ENCODE measurements at regions not wholly inside any gene's neighbourhood (a gene's known extent, or its start where the extent isn't known, plus 50 kb on each side); places are given as distances from the start of the nearest gene placed in this dataset.
"Not testable (repeated sequence)": the region's sequence is repeated elsewhere in the genome, so short reads cannot be mapped to it uniquely, and the experiment has no call there.

DNA sequence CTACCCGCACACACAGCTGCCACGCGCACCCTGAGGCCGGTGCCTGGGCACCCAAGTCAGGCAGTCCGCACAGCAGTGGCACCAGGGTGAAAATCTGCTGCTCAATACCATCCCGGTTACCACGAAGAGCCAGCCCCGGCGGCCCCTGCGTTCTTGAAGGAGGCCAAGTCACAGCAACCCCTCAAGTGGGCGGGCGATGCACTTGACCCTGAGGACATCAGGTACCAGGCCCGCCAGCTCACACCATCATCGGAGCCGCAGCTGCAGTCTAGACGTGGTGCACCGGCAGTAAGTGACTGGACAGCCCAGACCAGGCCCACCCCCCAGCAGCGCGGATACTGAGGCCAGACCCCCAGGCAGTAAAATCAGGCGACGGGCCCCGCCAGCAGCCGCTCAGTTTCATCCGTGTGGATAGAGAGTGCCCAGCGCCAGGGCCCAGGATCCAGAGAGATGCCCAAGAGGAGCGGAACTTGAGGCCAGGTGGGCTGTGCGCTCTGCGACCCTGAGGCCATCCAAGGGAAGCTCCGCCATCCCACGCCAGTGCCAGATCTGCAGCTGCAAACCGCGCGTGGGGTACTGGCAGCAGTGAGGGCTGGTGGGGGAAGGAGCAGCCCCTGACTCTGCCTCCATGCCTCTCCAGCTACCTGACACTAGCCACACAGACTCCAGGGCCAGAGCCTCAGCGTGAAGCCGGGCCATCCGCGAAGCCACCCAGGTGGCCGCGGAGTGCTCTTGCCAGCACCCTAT is 1214.2 kb downstream of the FOXD4L5 start:
- intact Hi-C loops (cut with micrococcal nuclease); H3K9me3 Mint-ChIP-seq; H3K4me1 Mint-ChIP-seq; H3K27ac Mint-ChIP-seq; H3K36me3 Mint-ChIP-seq (ENCODE audit: low read depth); H3K4me3 Mint-ChIP-seq; H3K27me3 Mint-ChIP-seq; DNase-seq; ATAC-seq (ENCODE audit: low read depth); CTCF ChIA-PET; POLR2A ChIA-PET: not testable (repeated sequence)

DNA sequence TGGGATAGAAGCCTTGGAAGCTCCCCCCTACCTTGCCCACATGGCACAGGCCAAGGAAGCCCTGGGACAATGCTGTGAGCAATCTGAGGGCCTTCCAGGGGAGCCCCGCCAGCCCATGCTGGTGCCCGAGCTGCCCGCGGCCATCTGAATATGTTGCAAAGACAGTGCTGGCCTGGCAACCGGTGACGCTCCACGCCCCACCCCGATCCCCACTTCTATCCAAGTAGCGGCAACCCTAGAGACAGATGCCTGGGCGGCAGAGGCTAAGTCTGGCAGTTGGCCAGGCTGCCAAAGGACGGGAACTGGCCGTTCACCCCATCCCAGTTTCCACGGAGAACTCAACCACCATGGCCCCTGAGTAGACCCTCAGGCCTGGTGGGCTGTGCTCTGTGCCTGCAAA is 1214.9 kb downstream of the FOXD4L5 start:
- H3K4me1 Mint-ChIP-seq; H3K9me3 Mint-ChIP-seq; ATAC-seq (ENCODE audit: low read depth); H3K27ac Mint-ChIP-seq; H3K4me3 Mint-ChIP-seq; intact Hi-C loops (cut with micrococcal nuclease); POLR2A ChIA-PET; CTCF ChIA-PET; H3K27me3 Mint-ChIP-seq; DNase-seq; H3K36me3 Mint-ChIP-seq (ENCODE audit: low read depth): not testable (repeated sequence)

DNA sequence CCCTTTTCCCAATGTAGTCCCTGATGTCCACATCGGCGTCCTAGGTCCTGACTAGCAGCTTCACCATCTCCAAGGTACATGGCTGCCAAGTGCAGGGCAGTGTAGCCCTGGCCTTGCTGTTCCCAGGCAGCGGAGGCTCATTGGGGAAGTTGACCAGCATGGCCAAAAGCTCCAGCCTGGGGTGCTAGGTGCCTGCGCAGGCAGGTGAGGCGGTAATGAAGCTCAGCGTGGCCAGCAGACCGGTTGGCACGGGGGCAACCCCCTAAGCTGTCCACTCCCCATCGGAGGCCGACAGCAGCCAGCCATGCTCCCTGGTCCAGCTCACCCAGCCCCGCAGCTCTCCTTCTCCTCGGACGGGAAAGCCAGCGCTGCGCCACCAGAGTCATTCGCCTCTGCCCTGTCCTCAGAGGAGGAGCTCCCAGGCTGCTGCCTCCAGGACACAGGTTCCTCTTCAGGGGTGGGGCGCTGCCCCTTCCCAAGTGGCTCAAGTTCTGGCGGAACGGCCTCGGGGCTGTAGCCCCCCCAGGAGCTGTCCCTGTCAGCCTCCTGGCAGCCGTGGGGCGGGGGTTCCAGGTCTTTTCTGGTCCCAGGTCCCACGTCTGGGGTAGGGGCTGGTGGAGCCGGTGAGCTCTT is 1218.2 kb downstream of the FOXD4L5 start:
- DNase-seq (no peak), ATAC-seq (ENCODE audit: low read depth) (no peak)
- H3K27me3 Mint-ChIP-seq: no peaks in the 10 kb centered on the region
- H3K9me3 Mint-ChIP-seq: peaks cover 7% of the 10 kb centered on the region
- TF ChIP-seq, protein P1, sequence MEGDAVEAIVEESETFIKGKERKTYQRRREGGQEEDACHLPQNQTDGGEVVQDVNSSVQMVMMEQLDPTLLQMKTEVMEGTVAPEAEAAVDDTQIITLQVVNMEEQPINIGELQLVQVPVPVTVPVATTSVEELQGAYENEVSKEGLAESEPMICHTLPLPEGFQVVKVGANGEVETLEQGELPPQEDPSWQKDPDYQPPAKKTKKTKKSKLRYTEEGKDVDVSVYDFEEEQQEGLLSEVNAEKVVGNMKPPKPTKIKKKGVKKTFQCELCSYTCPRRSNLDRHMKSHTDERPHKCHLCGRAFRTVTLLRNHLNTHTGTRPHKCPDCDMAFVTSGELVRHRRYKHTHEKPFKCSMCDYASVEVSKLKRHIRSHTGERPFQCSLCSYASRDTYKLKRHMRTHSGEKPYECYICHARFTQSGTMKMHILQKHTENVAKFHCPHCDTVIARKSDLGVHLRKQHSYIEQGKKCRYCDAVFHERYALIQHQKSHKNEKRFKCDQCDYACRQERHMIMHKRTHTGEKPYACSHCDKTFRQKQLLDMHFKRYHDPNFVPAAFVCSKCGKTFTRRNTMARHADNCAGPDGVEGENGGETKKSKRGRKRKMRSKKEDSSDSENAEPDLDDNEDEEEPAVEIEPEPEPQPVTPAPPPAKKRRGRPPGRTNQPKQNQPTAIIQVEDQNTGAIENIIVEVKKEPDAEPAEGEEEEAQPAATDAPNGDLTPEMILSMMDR (IDR thresholded peaks at IDR 0.05): no peak
- H3K4me1 Mint-ChIP-seq: no peaks in the 10 kb centered on the region
- H3K4me3 Mint-ChIP-seq: no peak overlapping the region
- CTCF ChIA-PET: no interaction called here
- no peak overlapping the region for H3K27ac Mint-ChIP-seq
- no peaks in the 10 kb centered on the region for H3K36me3 Mint-ChIP-seq (ENCODE audit: low read depth)
- POLR2A ChIA-PET: no interaction called here
- intact Hi-C loops (cut with micrococcal nuclease): no loop called here

DNA sequence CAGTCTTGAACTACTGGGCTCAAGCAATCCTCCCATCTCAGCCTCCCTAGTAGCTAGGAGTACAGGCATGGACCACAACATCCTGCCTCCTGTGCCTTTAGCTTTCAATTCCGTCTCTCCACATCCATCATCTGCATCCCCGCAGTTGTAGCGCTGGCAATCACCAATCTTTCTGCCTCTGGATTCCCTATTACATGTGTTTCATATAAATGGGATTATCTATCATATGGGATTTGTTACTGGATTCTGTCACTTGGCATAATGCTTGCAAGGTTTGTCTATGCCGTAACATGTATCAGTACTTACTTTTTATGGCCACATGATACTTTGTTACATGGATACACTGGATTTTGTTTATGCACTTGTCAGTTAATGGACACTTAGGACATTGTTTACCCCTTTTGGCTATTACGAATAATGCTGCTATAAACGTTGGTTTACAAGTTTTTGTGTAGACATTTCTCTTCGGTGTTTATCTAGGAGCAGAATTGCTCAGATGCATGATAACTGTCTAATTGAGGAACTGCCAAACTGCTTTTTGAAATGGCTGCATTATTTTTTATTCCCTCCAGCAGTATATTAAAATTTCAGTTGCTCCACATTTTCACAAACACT is 1223.9 kb downstream of the FOXD4L5 start:
- ChIA-PET CTCF (no interaction called here), POLR2A (no interaction called here)
- intact Hi-C loops (cut with micrococcal nuclease): no loop called here
- ATAC-seq (ENCODE audit: low read depth) (no peak), DNase-seq (no peak)
- Mint-ChIP-seq H3K4me1 (no peaks in the 10 kb centered on the region), H3K27me3 (no peaks in the 10 kb centered on the region), H3K36me3 (ENCODE audit: low read depth) (no peaks in the 10 kb centered on the region), H3K27ac (no peak overlapping the region), H3K4me3 (no peak overlapping the region), H3K9me3 (peaks cover 7% of the 10 kb centered on the region)
- TF ChIP-seq, protein P1 (IDR thresholded peaks at IDR 0.05): no peak

DNA sequence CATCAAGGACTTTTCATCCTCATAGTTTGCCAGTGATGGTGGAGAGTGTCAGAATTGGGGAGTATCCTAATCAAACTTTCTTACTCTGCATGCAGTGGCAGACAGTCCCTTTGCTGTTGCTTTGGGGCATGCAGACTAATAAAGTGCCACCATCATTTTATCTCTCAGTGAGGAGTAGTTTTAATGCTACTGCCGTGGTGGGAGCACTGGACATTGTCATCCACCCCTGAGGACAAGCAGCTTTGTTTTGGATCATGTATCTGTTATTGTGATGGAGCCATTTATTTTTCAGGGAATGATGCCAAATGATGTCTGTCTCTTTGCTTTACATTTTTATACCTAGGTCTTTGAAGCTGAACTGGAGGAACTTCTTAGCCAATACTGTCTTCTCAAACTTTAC is 1226.9 kb downstream of the FOXD4L5 start:
- CTCF ChIA-PET; POLR2A ChIA-PET; H3K27ac Mint-ChIP-seq; H3K9me3 Mint-ChIP-seq; H3K4me1 Mint-ChIP-seq; H3K27me3 Mint-ChIP-seq; H3K4me3 Mint-ChIP-seq; ATAC-seq (ENCODE audit: low read depth); DNase-seq; H3K36me3 Mint-ChIP-seq (ENCODE audit: low read depth); intact Hi-C loops (cut with micrococcal nuclease): not testable (repeated sequence)

DNA sequence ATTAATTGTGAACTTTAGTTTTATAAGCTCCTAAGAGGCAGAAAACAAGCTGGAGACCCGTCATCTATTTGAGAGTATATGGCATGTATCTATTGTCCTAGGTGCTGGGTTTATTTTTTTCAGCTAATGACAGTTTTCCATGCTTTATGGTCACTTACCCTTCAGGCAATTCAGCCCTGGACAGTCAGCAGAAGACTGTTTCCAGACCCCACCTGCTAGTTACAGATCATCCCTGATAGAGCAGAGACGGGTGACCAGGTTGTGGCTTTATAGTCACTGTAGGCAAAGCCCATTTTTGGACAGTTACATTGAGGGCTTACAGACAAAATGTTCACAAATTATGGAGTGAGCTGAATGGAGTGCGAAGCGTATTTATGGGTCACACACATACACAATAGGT is 1227.5 kb downstream of the FOXD4L5 start:
- no peak overlapping the region for H3K27ac Mint-ChIP-seq
- ATAC-seq (ENCODE audit: low read depth) (no peak), DNase-seq (no peak)
- intact Hi-C loops (cut with micrococcal nuclease): no loop called here
- TF ChIP-seq, protein P1 (IDR thresholded peaks at IDR 0.05): no peak
- no peaks in the 10 kb centered on the region for H3K27me3 Mint-ChIP-seq
- ChIA-PET CTCF (no interaction called here), POLR2A (no interaction called here)
- H3K4me3 Mint-ChIP-seq: no peak overlapping the region
- H3K36me3 Mint-ChIP-seq (ENCODE audit: low read depth): no peaks in the 10 kb centered on the region
- no peaks in the 10 kb centered on the region for H3K9me3 Mint-ChIP-seq
- no peaks in the 10 kb centered on the region for H3K4me1 Mint-ChIP-seq

DNA sequence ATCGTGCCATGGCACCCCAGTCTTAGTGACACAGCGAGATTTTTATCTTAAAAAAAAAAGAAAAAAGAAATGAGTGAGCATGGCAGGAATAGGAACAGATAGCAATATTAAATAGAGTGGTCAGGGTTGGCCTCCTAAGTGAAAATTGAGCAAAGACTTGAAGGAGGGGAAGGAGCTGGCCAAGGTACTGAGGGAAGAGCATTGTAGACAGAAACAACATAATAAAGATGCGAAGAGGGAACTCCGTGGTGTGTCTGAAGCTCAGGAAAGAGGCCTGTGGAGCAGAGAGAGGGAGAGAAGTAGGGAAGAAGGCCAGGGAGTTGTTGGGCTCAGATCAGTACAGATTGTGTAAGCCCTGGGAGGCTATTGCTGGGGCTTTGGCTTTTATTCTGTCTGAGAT is 1256.1 kb downstream of the FOXD4L5 start:
- POLR2A ChIA-PET; H3K27ac Mint-ChIP-seq; DNase-seq; H3K4me3 Mint-ChIP-seq; H3K4me1 Mint-ChIP-seq; ATAC-seq (ENCODE audit: low read depth); CTCF ChIA-PET; H3K9me3 Mint-ChIP-seq; intact Hi-C loops (cut with micrococcal nuclease); H3K27me3 Mint-ChIP-seq; H3K36me3 Mint-ChIP-seq (ENCODE audit: low read depth): not testable (repeated sequence)

DNA sequence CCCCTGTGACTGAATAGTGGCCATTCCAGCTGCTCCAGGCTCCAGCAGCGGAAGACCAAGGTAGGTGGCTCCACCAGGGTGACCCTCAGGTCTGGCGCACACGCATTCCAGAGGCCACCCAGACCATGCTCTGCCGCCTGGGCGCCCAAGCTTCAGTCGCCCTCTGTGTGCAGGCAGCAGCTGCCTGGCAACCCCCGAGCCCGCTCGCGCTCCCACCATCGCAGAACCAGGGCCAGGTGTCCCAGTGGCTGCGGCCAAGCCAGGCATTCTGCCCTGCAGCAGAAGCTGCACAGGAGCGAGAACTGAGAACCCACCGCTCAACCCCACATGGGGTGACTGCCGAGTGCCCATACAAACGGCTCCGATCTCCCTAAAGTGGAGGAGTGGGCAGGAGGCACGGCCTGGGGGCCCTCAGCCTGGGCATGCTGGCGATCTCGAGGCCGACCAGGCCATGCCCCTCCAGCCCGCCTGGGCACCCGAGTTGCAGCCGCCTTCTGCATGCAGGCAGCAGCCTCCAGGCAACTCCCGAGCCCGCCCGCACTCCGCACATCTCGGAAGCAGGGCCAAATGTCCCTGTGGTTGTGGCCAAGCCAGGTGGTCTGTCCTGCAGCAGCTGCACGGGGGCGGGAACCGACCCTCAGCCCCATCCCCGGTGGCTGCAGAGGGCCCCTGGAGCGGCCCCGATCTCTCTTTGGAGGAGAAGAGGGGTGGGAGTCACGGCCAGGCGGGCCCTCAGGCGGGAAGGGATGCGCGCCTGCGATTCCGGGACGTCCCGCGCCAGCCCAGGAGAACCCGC is 1264.1 kb downstream of the FOXD4L5 start:
- H3K9me3 Mint-ChIP-seq; ATAC-seq (ENCODE audit: low read depth); intact Hi-C loops (cut with micrococcal nuclease); H3K36me3 Mint-ChIP-seq (ENCODE audit: low read depth); H3K4me1 Mint-ChIP-seq; H3K4me3 Mint-ChIP-seq; DNase-seq; CTCF ChIA-PET; H3K27ac Mint-ChIP-seq; H3K27me3 Mint-ChIP-seq; POLR2A ChIA-PET: not testable (repeated sequence)

DNA sequence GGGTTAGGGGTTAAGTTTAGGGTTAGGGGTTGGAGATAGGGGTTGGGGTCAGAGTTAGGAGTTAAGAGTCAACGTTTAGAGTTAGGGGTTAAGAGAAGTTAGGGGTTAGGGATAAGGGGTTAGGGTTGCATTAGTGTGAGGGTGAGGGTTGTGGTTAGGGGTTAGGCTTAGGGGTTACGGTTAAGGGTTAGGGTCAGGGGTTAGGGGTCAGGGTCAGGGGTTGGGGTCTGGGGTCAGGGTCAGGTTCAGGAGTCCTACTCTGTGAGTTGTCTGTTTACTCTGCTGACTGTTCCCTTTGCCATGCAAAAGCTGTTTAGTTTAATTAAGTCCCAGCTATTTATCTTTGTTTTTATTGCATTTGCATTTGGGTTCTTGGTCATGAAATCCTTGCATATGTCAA is 1267.3 kb downstream of the FOXD4L5 start:
- POLR2A ChIA-PET; H3K36me3 Mint-ChIP-seq (ENCODE audit: low read depth); H3K9me3 Mint-ChIP-seq; H3K4me3 Mint-ChIP-seq; intact Hi-C loops (cut with micrococcal nuclease); H3K27me3 Mint-ChIP-seq; H3K27ac Mint-ChIP-seq; H3K4me1 Mint-ChIP-seq; ATAC-seq (ENCODE audit: low read depth); DNase-seq; CTCF ChIA-PET: not testable (repeated sequence)
